GM18526 (cell line): ENCODE measurements at regions not wholly inside any gene's neighbourhood (a gene's known extent, or its start where the extent isn't known, plus 50 kb on each side); places are given as distances from the start of the nearest gene placed in this dataset.

Experiments used
- POLR2A ChIP-seq: IDR thresholded peaks from 3 replicates; pipeline ENCODE4 v1.6.1; 2011; ENCODE audit not compliant: insufficient read length; ENCODE audit errors: extremely low read depth

DNA sequence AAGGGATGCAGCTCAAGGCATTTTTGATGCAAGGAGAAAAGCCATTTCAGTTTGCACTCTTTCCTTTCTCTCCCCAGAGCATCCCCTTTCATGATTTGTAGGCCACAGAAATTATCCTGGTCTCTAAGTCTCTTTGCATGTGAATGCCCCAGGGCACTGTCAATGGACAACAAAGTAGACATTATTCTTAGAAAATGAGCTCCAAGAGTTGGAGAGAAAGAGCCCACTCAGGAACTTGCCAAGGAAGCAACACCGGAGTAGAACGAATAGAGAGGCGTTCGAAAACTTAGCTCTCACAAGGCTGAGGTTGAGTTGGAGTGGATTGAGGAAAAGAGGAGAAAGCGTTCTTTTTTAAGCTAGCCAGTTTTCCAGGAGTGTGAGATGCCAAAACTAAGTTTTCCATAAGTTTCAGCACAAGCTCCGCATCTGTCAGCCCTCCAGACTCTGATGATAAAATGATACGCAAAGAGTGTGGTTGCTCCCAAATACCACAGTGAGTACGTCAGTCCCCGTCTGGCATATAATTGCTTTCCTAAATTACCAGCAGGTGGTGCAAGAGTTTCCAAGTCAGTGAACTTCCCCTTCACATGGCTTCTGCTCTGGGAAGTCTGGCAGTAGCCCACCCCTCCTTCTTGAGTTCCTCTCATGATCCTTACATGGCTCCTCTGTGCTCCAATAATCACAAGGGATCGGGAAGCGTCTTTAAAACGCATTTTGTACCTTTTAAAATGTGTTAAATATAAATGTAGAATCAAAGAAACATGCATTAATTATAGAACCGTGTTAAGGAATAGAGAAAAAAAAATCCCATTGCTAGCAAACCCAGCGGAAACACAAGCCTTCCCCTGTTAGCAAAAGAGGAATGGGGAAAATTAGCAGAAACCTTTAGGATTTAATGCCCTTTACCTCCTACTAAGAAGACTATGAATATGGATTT, 1060.6 kb upstream of the FANCL start:
- no peak for TF ChIP-seq POLR2A

DNA sequence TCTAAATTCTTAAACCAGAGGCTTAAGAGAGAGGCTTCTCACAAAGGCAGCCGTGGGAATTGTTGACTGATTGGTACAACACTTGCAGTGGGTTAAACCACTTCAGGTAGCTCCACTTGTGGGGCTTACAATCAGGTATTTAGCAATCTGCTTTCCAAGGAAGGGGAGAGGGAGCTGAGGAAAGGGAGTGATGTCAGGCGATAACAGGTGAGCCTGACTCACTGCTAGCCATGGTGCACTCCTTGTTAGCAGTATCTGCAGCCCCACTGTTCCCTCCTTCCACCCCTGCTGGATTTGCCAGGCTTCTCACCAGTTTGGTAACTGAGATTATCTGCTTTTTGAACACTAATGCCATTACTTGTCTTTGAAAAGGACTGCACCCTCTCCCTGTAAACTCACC, 1056.7 kb upstream of the FANCL start:
- TF ChIP-seq POLR2A: no peak

GRCh38 chr2:59296279-59296678, 1055.2 kb upstream of the FANCL start:
- no peak for TF ChIP-seq POLR2A

DNA sequence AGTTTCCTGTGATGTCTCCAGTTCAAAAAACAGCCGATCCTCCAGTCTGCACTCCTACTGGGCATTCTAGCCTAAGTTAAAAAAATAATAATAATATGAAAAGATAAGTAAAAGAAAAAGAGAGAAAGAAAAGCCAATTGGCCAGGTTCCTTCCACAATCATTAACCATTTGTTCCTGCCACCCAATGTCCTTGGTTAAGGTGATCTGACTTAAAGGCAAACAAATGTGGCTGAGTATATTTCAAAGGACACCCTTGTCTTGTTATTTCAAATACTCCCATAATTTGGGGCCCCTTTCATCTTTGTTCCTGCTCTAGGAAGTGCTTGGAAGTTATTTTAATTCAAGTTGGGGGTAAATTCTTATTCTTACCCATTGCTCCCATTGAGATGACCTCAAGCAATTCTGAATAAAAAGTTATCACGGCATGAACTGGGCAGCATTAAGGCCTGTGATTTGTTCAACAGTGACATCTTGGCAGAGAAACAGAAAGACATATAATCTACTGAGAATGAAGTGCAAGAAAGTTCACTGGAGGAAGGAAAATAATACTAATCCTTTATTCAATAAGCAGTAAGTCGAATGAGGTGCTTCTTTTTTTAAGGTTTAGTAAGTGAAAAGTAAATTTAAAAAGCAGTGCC, 1054.5 kb upstream of the FANCL start:
- no peak for TF ChIP-seq POLR2A

GRCh38 chr2:59288771-59289170, 1047.6 kb upstream of the FANCL start:
- no peak for TF ChIP-seq POLR2A

DNA sequence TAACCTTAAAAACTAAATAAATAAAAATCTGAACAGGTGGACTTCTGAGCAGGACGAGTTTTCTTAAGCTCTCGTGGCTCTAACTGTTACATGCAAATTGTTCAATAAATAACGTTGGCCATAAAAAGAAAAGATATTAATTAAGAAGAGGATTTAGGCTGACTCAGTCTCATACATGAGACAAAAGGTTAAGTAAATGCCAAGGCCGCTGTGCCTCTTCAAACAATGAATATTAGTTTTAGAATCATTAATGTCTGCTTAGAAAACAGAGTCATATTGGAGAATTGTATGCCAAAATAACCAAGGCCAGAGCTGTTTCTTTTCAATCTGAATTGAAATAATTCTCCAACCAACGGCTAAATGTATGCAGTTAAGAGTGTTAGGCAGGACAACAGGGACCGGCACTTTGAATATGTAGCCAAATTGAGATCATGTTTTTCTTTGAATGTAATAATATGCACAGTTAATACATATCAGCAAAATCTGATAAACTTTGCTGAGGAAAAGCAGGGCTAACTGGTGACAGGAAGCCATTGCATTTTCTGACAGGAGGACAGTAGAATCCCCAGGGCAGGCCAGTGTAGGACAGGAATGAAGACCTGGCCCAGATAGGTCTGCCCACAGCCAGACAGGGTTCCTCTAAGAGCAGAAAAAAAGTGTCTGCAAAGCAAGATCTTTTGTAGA, 1041.4 kb upstream of the FANCL start:
- TF ChIP-seq POLR2A: no peak

DNA sequence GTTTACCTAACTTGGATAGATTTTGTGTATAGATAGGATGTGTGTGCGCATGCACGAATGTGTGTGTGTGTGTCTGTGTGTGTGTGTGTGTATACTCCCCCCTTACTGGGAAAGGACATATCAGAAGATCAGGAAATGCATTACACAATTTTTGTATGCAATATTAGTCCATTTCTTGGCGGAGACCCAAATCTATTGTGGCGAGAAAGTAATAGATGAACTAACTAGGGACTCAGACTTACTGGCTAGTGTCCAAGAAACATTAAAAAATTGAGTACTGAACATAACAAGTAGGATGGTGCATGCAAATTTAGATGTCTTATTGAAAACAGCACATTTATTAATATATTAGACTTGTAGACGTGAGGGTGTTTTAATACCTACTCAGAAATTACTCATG, 1036.5 kb upstream of the FANCL start:
- TF ChIP-seq POLR2A: no peak

DNA sequence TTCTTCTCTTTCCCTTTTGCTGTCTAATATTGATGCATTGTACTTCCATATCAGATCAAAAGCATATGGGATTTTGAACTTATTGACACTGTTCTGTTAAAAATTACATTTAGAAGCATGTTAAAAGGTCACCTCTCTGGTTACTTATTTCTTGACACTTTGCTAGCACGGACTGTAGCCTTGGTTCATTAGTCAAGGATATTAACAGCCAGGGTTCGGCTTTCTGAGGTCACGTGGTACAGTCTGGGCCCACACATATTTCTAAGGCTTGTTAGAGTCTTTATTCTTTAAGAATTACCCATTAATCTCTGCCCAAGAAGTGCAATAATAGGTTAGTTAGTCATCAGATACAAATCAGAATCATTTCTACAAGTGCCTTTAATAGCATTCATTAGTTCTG, 1035.8 kb upstream of the FANCL start:
- TF ChIP-seq POLR2A: no peak

- TF ChIP-seq POLR2A: no peak
Observed at GRCh38 chr2:59276033-59276432, 1034.9 kb upstream of the FANCL start.

DNA sequence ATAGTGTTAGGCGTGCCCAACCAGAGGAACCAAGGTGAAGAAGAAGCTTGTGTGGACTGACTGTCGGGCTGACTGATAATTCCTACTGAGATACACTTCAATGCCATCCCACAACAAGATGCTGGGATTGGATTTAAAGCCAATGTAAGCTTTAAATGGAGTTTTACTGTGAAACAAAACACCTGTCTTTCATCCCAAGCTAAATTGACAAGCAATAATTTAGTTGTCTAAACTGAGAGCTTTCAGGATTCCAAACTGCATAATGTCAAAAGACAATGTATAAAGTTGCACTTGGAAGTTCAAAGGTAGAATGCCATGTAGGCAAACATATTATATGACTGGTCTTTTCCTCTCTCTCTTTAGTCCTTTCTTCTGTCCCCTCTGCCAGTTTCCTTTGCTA, 1025.3 kb upstream of the FANCL start:
- no peak for TF ChIP-seq POLR2A

DNA sequence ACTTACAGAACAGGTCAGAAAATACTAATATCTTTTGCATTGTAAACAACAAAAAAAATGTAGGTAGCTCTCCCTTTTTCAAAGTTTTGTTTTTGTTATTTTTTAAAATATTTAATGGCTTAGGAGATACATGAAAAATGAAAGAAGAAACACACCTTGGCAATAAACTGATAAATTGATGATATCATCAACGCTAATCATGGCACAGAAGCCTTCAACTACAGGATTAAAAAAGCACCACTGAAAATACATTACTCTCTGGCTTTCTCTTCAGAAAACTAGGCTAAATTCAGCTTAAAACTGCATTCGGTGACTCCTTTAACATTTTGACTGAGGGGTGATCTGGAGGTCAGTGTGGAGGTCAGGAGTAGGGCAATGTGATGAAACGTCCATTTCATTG, 1018.8 kb upstream of the FANCL start:
- no peak for TF ChIP-seq POLR2A

- no peak for TF ChIP-seq POLR2A
Observed at GRCh38 chr2:59256290-59256689, 1015.2 kb upstream of the FANCL start.

DNA sequence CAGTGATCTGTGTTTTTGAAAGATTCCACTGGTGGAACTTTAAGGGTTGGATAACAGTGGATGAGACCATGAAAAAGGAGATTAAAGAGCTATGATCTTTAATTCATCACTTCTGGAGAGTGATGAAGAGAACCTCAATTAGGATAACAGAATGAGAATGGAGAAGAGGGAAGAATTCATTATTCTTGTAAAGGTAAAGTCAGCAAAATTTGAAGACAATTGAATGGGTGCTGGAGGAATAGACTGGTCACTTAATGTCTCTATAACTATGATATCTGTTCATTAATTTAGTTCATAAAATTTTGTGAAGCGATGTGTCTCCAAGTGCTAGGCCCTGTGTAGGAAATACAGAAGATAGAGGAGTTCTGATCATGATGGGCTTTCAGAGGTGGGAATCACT, 1013.2 kb upstream of the FANCL start:
- TF ChIP-seq POLR2A: no peak

DNA sequence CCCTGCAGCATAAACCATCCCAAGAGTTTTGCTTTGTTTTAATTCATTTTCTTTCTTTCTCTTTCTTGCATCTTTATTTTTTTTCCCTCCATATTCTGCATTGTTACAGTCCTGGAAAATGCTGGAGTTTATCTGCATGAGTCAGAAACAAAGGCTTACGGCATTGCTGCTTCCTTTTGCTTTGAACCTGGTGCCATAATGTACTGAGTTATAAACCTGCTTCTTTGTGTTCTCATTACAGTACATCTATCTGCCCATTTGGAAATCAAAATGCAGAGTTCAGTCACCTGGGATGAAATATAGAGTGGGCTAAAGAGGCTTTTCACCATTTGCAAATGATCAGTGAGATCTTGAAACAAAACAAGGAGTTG, 1009.2 kb upstream of the FANCL start:
- no peak for TF ChIP-seq POLR2A

- no peak for TF ChIP-seq POLR2A
Observed at GRCh38 chr2:59249441-59250306, 1008.5 kb upstream of the FANCL start.

DNA sequence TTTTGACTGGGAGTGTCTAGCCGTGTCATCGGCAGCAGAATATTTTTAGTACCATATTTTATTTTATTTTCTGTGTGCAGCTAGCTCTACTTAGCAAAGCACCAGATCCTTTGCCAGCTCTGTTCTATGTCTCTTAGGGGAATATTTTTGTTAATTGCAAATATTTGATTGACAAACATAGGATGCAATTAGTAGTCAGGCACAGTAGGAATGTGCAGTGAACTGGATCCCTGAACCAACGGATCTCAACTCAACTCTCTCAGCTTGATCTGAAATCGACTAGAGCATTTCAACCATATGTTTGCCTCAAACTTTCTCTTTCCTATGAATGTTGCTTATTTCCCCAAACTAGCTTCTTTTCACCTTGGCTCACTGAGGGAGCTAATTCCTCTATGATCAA, 998.0 kb upstream of the FANCL start:
- TF ChIP-seq POLR2A: no peak

- no peak for TF ChIP-seq POLR2A
Observed at GRCh38 chr2:59237311-59237710, 996.2 kb upstream of the FANCL start.
